PC-9 (cell line): ENCODE measurements at regions not wholly inside any gene's neighbourhood (a gene's known extent, or its start where the extent isn't known, plus 50 kb on each side); places are given as distances from the start of the nearest gene placed in this dataset.

Experiments
- CTCF ChIP-seq: fragments of 200-600 bp; sonication (generic); conservative IDR thresholded peaks from 2 replicates; pipeline ENCODE4 v1.6.1; 2017; ENCODE audit warnings: mixed run types, antibody characterized with exemption, mild to moderate bottlenecking, moderate library complexity
- EZH2 ChIP-seq: fragments of 200-600 bp; sonication (generic); IDR thresholded peaks from 2 replicates; pipeline ENCODE4 v1.8.0; 2017; ENCODE audit warnings: antibody characterized with exemption, low read depth

DNA sequence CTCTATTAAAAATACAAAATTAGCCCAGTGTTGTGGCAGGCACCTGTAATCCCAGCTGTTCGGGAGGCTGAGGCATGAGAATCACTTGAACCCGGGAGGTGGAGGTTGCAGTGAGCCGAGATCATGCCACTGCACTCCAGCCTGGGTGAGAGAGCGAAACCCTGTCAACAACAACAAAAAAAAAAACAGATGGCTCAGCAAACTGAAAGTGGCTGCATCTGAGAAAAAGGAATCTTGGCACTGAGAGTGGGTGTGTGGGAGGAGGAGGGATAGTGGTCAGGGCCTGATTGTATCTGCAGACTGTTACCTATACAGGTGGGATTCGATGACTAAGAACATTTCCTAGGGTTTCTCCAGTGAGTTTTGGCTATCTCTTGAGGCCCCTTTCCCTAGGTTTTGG lies 122.2 kb upstream of the BARHL2 start:
- TF ChIP-seq CTCF: no peak
- TF ChIP-seq EZH2: no peak
